DMS114 treated with DMSO at 0.1 percent for 48 hours (cell line): ENCODE measurements at regions not wholly inside any gene's neighbourhood (a gene's known extent, or its start where the extent isn't known, plus 50 kb on each side); places are given as distances from the start of the nearest gene placed in this dataset.

Source experiments
- DNase-seq: peaks from one replicate; lab custom pipeline; 2025; ENCODE audit not compliant: unreplicated experiment; lab: John Stamatoyannopoulos, UW

- DNase-seq: no peak
Measured at GRCh38 chr14:38777401-38777800, 325.6 kb downstream of the SEC23A start.

DNA sequence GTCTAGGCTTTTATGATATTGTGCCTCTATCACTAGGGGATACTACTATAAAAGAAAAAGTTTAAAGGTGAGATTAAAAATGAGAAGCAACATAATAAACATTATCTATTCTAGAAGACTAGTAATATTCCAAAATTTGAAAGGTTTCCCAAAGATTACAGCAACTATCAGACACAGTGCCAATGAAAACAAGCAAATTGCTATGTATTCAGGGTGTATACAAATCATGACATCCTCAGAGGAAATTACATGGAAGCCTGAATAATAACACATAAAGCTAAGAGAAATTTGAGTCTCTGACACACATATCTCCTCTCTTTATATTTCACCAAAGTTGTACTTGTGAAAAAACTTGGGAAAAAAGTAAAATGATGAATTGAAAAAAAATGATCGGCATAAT is 327.0 kb downstream of the SEC23A start:
- DNase-seq: no peak

DNA sequence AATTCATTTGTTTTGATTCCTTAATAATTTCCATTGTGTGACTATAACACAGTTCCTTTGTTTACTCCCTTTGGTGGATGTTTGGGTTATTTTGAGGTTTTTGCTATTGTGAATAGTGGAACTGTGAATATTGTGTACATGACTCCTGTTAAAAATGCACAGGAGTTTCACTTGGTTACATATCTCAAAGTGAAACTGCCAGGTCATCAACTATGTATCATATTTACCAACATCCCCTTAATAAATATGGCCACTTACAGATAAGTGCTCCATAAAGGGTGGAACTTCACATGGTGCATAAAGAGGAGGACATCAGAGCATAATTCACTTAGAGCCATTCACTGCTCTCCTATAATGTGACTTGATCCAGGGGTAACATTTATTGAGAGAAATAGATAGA is 328.9 kb downstream of the SEC23A start:
- no peak for DNase-seq

GRCh38 chr14:38770251-38770650 is 332.8 kb downstream of the SEC23A start:
- DNase-seq: no peak

- DNase-seq: no peak
Measured at GRCh38 chr14:38762845-38763244, 340.2 kb downstream of the SEC23A start.

DNA sequence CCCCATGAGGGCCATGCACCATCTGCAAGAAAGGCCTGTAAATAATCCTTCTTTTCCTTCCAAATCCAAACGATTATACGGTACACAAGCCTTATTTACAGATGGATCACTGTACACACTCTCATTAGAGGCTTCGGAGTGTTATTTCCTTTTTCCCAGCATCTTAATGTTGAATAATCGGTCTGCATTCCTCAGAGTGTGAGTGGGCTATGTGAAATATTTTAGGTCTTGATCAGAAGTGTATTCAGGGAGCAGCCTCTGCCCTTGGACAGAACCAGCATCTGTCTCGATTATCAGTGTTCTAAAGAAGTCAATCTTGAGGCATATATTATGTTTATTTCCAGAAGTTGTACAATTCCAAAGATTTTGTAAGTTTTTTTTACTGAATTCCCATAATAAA is 340.6 kb downstream of the SEC23A start:
- DNase-seq: no peak

DNA sequence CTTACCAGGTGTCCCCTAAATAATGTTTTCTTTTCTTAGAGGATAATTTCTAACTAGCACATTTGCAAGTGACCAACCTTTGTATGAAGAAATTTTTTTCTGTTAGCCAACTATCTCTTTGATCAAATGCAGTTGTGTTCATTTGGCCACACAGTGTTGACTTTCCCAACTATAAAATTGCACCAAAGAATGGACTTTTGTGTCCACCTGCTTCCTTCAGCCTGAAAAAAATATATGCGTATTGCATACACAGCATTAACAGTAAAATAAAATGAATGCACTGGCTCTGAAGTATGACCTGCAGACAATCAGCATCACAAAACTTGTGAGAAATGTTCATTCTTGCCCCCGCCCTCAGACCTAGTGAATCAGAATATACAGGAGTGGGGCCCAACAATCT is 342.0 kb downstream of the SEC23A start:
- no peak for DNase-seq

GRCh38 chr14:38758661-38759060 is 344.4 kb downstream of the SEC23A start:
- DNase-seq: no peak

GRCh38 chr14:38755036-38755435 is 348.0 kb downstream of the SEC23A start:
- DNase-seq: no peak

- no peak for DNase-seq
Measured at GRCh38 chr14:38752750-38753149, 350.3 kb downstream of the SEC23A start.

DNA sequence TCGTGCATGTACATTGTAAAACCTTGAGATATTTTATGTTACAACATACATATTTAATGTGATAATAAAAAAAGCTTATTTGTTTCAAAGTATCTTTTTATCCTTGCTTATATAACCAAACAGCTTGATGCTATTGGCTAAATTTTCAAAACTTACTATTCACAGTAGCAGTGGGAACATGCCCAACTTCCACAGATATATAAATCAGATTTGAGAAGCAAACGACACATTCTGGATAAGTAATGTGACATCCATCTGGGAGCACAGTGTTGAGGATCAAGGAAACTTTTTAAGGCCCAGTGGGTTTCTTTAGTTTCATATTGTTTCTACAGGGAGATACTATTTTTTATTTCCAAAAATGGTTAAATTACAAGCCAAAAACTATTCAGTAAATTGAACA is 350.7 kb downstream of the SEC23A start:
- DNase-seq: no peak

DNA sequence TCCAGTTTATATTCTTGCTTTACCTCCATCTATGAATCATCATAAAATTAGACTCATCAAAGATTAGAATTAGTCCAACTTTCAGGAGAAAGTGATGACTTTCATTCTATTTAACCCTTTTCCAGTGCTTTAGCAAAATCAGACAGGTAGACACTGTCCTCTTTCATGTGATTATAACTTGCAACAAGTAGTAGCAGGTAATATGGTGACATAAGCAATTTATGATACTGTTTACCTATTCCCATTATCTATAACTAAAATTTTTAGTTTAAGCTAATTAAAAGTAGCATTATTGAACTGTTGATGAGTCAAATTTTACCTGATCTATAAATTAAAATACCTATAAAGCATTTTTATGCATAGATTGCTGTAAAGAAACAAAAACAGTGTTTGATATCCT is 351.6 kb downstream of the SEC23A start:
- no peak for DNase-seq

- DNase-seq: no peak
Measured at GRCh38 chr14:38749936-38750335, 353.1 kb downstream of the SEC23A start.

DNA sequence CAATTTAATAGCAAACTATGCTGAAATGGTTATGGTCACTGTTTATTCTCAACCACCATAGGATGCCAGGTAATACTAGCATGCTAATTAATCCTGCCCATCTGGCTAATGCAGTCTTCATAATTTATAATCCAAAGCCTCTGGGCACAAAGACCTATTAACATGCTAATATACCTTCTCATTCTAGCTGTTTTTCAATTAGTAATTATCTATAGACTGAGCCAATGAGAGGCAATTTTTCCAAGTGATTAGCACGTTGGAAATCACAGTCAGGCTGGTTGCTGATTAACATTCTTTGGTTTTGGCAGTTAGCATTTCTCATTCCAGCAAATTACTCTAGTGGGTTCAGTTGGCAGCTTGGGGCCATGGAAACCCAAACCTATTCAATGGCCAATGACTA is 357.2 kb downstream of the SEC23A start:
- DNase-seq: no peak

GRCh38 chr14:38743966-38744584 is 359.0 kb downstream of the SEC23A start:
- no peak for DNase-seq

DNA sequence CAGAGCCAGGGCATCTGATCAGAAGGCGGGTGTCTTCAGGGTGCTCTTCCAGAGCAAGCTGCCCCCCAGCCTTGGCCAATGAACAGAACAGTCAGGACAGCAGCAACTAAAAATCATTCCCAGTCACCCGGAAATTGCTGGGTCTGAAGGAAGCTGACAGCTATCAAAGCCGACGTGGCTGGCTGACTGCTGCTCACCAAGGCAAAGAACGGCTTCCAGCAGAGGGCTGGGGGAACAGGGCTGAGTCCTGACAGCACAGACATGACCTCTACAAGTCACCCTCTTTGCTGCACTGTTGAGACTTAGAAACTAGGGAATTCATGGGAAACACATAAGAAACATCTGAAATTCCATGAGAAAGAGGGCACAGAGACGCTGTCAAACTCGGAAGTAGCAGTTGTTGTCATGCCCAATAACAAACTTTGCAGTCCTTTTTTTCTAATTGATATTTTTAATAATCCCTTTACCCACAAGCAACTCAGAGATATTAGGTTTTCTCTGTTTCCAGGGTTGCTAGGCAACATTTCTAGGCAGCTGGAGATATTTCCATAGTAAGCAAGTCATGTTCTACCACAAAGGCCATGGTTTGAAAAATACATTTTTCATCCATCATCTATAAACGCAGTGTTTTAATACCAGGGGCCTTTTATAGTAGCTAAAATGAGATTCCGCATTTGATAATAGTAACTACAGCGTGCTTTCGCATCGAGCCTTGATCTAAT is 365.2 kb downstream of the SEC23A start:
- DNase-seq: no peak

- DNase-seq: no peak
Measured at GRCh38 chr14:38735005-38735404, 368.0 kb downstream of the SEC23A start.

DNA sequence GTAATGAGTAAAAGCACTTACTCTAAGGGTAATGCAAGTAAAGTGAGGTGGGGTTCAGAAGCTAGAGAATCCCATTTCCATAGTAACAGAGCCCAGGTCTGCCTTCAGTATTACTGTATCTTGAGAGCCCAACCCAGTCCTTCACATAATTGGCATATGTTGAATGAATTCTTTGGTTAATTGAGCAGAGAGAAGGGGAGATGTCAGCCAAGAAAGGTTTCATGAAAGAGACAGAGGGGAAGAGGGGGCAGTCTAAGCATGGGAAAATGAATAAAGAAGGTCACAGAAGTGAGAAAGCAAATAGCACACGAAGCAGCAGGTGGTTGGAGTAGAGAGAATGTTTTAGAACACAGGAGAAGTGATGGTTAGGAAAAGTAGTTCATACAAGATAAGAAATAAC is 371.1 kb downstream of the SEC23A start:
- no peak for DNase-seq

GRCh38 chr14:38730420-38730819 is 372.6 kb downstream of the SEC23A start:
- DNase-seq: no peak

- DNase-seq: no peak
Measured at GRCh38 chr14:38727731-38728130, 375.3 kb downstream of the SEC23A start.

DNA sequence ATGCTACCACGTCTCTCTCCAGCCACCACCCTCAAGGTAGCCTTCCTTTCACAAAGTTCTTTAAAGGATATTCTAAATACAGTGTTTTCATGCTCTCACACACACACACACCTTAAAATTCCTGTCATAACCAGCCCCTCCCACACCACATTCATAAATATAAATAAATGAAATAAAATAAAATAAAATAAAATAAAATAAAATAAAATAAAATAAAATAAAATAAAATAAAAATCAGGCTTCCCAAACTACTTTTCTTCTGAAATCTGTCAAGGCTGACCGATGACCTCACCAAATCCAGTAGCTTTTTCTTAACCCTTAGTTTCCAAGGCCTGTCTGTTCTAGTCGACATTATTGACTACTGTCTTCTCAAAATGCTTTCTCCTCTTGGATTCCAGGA is 378.4 kb downstream of the SEC23A start:
- DNase-seq: no peak

GRCh38 chr14:38723959-38724358 is 379.1 kb downstream of the SEC23A start:
- no peak for DNase-seq

DNA sequence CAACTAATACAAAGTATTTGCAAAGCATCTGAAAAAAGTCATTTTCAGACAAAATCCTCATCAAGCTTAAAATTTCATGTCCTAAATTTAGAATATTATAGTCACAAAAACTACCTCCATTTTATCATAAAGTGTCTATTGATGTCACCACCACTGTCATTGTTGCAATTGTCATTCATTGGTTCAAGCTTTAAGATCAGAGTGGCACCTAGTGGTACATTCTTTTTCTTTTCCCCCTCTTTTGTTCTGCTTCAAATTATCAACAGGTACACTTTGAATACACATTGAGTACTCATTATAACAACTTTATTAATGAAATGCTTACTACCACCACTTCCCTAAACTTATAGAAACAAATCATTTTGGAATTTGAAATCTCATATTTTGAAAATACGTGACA is 379.8 kb downstream of the SEC23A start:
- no peak for DNase-seq
